Activated CD4-positive, CD25-positive, alpha-beta regulatory T cell (primary cell): ENCODE measurements at regions not wholly inside any gene's neighbourhood (a gene's known extent, or its start where the extent isn't known, plus 50 kb on each side); places are given as distances from the start of the nearest gene placed in this dataset.

Source experiments
- DNase-seq, 4 experiments: peaks; one replicate each; lab custom pipeline; 2025; lab: John Stamatoyannopoulos, UW

- DNase-seq: no peak
Observed at GRCh38 chr4:124321364-124321763, 391.2 kb downstream of the ANKRD50 start.

GRCh38 chr4:124322234-124323065 lies 390.1 kb downstream of the ANKRD50 start:
- DNase-seq: no peak

GRCh38 chr4:124325690-124326089 lies 386.8 kb downstream of the ANKRD50 start:
- no peak for DNase-seq

- DNase-seq: no peak
Observed at GRCh38 chr4:124329134-124329533, 383.4 kb downstream of the ANKRD50 start.

GRCh38 chr4:124330045-124330444 lies 382.5 kb downstream of the ANKRD50 start:
- no peak for DNase-seq

- DNase-seq: no peak
Observed at GRCh38 chr4:124331781-124332180, 380.8 kb downstream of the ANKRD50 start.

GRCh38 chr4:124333466-124333865 lies 379.1 kb downstream of the ANKRD50 start:
- DNase-seq: no peak

- no peak for DNase-seq
Observed at GRCh38 chr4:124334119-124334518, 378.4 kb downstream of the ANKRD50 start.

GRCh38 chr4:124337874-124338273 lies 374.7 kb downstream of the ANKRD50 start:
- DNase-seq: no peak

- no peak for DNase-seq
Observed at GRCh38 chr4:124343661-124344171, 368.8 kb downstream of the ANKRD50 start.

- DNase-seq: no peak
Observed at GRCh38 chr4:124372916-124373315, 339.6 kb downstream of the ANKRD50 start.

GRCh38 chr4:124386163-124386562 lies 326.4 kb downstream of the ANKRD50 start:
- DNase-seq: no peak

- no peak for DNase-seq
Observed at GRCh38 chr4:124386648-124387047, 325.9 kb downstream of the ANKRD50 start.

- no peak for DNase-seq
Observed at GRCh38 chr4:124389591-124389990, 322.9 kb downstream of the ANKRD50 start.

GRCh38 chr4:124390861-124391260 lies 321.7 kb downstream of the ANKRD50 start:
- no peak for DNase-seq

- DNase-seq: no peak
Observed at GRCh38 chr4:124396333-124396732, 316.2 kb downstream of the ANKRD50 start.

- DNase-seq: no peak
Observed at GRCh38 chr4:124401606-124402005, 310.9 kb downstream of the ANKRD50 start.

GRCh38 chr4:124409044-124409443 lies 303.5 kb downstream of the ANKRD50 start:
- no peak for DNase-seq

- no peak for DNase-seq
Observed at GRCh38 chr4:124414276-124415040, 298.1 kb downstream of the ANKRD50 start.

GRCh38 chr4:124415146-124415545 lies 297.4 kb downstream of the ANKRD50 start:
- no peak for DNase-seq

- no peak for DNase-seq
Observed at GRCh38 chr4:124417371-124417770, 295.2 kb downstream of the ANKRD50 start.

- DNase-seq: no peak
Observed at GRCh38 chr4:124420166-124420695, 292.3 kb downstream of the ANKRD50 start.

- no peak for DNase-seq
Observed at GRCh38 chr4:124423160-124423559, 289.4 kb downstream of the ANKRD50 start.
